ENCODE measurements at regions not wholly inside any gene's neighbourhood (a gene's known extent, or its start where the extent isn't known, plus 50 kb on each side); places are given as distances from the start of the nearest gene placed in this dataset.
"Not testable (repeated sequence)": the region's sequence is repeated elsewhere in the genome, so short reads cannot be mapped to it uniquely, and the experiment has no call there.

GRCh38 chr13:74718232-74718842, 584.1 kb upstream of the KLF12 start:
- TF ChIP-seq TAF1 (IDR thresholded peaks at IDR 0.05; ENCODE audit: borderline replicate concordance, low read depth, low read length); POLR2A (IDR thresholded peaks at IDR 0.05; ENCODE audit: low read depth, low read length); POLR2AphosphoS5 (IDR thresholded peaks at IDR 0.05; ENCODE audit: low read depth, low read length): not testable (repeated sequence)

All from GM12892 (cell line).